NCI-H510A (cell line): ENCODE measurements at regions not wholly inside any gene's neighbourhood (a gene's known extent, or its start where the extent isn't known, plus 50 kb on each side); places are given as distances from the start of the nearest gene placed in this dataset.
"Not testable (repeated sequence)": the region's sequence is repeated elsewhere in the genome, so short reads cannot be mapped to it uniquely, and the experiment has no call there.

Source experiments
- DNase-seq: peaks from one replicate; lab custom pipeline; 2025; lab: John Stamatoyannopoulos, UW

DNA sequence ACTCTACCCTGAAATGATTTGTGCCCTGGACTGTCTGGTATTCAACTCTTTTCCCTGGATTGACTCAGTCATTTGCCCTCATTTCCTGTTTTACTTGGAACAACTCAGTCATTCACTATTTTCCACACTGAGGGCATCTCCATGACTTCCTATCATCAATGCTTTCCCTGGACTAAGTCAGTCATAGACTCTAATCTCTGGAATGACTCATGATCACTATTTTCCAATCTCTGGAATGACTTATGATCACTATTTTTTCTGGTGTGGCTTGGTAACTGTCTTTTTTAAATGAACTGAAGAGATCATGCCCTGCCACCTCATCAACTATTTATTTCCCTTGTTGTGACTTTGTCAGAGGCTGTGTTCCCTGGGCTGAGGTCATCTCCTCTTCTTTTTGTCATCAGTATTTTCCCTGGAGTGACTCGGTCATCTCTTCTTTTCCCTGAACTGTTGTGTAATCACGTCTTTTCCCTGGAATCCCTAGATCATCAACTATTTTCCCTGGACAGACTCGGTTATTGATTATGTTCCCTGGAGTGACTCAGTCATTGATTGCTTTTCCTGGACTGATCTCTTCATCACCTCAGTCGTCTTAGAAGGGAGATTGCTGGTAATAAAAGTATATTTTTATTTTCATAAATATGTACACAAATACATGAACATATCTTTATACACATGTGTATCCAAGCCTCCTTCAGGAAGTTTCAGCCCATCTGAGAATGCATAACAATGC lies 327.1 kb upstream of the VCX start:
- DNase-seq: no peak

DNA sequence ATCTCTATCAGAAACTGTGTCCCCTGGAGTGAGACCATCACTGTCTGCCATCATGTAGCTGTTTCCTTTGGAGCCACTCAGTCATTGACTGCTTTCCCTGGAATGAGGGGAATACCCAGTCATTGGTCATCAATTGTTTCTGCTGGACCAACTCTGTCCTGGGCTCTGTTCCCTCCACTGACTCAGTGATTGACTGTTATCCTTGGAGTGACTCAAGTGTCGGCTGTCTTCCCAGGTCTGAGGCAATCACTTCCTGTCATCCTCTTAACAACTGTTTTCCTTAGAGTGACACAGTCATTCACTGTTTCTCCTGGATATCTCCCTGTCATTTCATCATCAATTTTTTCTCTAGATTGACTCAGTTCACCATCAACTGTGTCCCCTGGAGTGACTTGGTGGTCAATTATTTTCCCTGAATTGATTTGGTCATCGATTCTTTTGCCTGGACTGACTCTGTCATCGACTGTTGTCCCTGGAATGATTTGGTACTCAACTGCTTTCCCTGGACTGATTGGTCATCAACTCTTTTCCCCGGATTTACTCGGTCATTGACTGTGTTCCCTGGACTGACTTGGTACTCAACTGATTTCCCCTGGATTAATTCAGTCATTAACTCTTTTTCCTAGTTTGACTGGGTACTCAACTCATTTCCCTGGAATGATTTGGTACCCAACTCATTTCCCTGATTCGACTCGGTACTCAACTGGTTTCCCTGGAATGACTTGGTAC lies 327.9 kb upstream of the VCX start:
- no peak for DNase-seq

DNA sequence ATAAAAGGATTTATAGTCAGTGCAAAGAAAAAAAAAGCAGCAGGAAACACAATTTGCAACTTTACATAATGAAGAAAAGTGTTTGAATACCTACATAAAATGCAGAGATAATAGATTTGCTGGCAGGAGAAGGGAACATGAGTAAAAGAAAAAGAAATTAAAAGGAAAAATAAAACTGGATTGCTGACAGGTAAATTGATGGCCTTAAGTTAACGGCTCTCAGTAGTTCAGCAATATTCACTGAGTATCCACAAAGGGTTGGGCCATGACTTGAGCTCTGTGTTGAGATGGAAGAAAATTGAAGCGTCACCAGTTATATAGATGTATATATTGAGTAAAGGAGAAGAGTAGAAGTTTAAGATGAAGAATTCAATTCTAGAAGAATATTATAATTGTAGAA lies 330.1 kb upstream of the VCX start:
- DNase-seq: no peak

DNA sequence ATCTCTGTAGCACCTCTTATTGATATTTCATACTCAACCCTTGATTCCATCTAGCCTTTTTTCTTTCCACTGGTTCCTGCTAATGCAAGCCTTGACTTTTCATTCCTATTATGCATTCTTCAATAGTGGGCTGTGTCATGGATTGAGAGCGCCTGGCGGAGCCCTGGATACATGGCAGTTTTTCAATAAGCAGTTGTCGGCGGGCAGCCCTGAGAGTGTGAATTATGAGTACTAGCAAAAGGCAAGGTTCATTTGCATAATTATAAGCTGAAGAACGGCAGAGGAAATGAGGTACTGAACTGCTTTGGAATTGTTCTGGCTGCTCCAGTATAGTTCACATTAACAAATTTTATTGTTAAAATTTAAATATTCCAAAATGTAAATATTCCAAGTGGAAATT lies 339.7 kb upstream of the VCX start:
- DNase-seq: no peak

DNA sequence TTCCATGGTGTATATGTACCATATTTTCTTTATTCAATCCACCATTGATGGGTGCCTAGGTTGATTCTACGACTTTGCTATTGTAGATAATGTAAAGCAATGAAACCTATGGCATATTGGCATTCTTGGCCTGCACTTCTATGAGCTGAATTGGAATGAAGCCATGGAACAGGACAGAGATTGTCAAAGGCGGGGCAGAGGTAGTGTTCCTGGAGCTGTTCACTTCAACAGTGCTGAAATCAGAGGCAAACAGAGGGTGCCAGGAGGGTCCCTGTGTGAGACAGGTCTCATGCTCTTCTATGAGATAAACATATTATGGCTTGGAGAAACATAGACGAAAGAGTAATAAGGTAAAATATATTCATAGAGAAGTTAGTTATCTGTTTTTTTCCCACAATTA lies 342.6 kb upstream of the VCX start:
- no peak for DNase-seq

DNA sequence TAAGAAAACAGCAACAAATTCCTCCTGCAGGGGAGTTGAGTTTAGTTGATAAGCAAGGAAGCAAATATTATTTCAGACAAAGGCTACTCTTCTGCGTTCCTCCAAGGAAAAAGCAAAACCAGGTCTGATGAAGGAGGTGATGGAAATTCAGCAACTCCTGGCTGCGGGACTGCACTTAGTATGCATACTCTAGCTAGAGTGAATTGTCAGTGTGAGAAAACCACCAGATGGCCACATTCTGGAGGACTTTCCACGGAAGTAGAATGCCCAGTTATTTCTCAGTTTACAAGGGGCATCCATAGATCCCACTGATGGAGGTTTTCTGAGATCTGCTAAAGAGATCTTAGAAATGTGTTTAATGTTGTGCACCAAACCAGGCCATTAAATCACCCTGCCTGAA lies 338.6 kb upstream of the PUDP start:
- no peak for DNase-seq

DNA sequence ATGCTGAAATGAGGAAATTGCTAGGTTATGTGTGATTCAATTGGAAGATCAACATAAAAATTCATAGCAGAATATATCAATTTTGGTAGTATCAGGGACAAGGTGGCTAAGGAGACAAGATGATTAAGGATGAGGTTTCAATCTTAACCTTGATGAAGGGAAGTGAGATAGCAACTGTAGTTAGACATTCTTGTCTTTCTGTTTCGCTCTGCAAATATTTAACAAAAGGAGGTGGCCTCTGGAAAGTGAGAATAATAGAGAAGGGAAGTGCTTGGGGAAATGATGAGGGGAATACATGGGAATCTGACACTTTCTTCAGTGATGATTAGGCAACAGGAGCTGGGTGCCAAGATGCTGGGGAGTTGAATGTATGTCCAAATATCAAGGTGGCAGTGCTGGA lies 337.1 kb upstream of the PUDP start:
- no peak for DNase-seq

DNA sequence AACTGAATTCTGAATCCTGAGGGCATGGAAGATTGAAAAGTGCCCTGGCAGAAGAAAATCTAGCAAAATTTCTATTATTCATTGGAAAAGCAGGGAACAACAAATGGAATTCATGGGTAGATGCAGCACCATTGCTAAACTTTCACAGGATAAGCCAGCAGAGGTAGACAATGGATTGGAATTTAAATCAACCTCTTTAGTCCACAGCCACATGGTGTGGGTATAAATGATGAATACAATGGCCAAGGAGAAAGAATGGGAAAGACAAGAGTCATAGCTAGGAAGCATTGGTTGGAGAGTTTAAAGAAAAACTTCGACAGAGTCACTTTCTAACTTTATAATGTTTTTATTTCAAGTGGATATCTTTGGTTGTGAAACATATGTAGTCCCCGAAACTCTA lies 332.8 kb upstream of the PUDP start:
- no peak for DNase-seq

DNA sequence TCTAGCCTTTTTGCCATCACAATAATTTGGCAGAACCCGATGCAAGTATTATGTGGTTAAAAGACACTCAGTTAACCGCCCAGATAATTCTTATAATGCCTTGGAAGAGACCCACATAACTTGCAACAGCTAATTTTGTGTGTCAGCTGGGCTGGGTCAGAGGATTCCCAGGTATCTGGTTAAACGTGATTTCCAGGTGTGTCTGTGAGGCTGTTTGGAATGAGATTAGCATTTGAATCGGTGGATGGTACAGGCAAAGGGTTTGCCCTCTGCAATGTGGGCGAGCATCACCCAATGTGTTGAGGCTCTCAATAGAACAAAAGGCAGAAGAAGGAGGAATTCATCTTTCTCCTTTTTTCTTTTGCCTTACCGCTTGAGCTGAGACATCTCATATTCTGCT lies 314.2 kb upstream of the PUDP start:
- no peak for DNase-seq

DNA sequence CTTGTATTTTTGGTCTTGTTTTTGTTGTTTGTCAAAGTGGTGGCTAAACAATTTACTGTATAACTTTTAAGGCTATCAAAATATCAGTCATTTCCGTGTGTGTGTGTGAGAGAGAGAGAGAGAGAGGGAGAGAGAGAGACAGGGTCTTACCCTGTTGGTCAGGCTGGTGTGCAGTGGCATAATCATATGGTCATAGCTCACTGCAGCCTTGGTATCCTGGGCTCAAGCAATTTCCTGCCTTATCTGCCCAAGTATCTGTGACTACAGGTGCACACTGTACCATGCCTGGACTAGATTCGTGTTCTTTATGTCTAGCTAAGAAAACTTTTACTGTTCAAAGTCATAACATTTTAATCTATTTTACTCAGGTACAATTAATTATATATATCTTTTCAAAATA lies 313.1 kb upstream of the PUDP start:
- not testable (repeated sequence) for DNase-seq

DNA sequence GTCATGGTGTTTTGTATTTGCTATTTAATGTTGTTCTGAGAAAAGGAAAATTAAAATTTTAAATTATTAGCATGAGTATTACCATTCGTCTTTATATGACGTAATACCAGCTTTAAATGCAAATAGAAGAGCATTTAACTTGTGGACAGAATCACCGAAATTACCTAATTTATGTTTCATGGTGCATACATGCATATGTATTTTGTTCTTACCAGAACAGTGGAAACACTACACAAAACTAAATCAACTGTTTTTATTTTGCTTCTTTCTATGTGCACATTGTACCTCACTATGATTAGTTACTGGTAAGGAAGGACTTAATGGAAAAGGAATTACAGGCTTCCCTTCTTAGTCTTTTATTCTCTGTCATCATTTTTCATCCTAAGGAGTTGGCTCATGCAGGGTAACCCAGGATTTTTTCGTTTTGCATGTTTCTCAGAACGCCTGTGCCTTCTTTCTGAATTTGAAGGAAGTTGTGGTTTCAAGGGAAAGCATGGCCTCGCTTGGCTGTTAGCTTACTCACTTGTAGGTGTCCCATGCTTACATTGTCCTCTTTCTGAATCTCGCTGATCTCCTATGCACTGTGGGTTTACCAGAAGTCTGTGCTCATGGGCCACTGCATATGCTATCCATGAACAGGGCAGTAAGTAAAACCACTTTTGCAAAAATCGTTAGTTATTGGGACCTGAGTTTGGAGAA lies 300.0 kb upstream of the PUDP start:
- DNase-seq: no peak

DNA sequence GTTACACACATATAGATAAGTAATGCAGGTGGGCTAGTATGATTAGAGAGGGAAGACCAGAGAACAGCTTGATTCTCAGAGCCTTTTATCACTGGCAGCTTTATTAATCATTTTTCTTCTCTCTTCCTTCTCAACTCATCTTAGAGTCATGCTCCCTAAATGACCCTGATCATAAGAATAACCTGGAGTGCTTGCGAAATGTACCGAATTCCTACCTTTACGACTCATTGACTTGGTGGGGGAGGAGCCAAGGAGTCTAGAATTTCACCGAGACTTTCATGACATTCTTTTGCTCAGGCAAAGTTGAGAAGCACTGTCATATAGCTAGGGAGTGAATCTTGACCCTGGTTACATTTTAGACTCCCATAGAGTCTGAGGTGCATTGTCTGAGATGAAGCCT lies 298.9 kb upstream of the PUDP start:
- no peak for DNase-seq

DNA sequence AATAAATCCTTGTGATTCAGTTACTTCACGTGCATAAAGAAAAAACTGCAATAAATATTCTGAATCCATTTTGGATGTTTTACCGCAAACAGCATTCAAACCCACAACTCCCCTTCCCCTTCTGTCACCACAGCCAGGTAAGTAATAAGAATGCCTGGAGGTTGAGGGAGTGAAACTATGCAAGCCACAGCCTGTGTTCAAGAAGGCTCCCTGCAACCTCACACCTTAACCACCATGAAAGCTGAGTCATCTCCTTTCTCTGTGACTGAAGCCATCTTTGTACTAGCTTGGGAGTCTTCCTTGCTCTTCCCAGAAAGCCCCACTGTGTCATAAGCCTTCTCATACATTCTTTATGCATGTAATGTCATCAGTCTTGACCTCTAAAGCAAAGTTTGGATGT lies 297.0 kb upstream of the PUDP start:
- DNase-seq: no peak

DNA sequence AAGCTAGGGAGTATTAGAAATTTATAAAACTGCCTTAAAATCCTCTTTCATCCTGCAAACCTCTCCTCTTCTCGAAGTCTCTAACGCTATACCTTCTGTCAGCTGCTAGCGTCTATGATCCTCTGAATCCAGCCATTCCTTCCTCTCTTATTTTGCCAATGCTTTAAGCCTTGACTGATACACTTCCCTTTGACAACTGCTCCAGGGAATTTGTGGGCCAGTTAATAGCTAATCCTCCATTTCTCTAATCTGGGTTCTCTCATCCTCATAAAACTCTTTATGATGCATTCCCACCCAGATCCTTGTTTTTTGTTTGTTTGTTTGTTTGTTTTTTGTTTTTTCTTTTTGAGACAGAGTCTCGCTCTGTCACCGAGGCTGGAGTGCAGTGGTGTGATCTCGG lies 293.6 kb upstream of the PUDP start:
- DNase-seq: no peak

DNA sequence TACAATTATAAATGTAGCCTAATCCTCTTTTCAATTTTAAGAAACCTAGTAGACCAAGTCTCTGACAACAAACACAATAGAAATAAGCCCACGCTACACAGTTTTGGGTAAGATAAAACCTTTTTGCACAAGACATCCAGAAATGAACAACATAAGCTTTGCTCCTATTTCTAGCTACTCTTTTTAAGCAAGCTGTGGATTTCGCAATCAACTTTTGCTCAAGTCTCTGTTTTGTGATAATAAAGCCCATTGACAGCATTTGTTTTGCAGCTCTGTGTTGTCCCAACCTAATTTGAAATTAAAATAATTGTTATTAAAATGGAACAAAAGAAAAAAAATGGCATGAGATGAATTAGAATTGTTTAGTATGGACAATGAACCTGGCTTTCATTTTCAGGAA lies 287.9 kb upstream of the PUDP start:
- DNase-seq: no peak

DNA sequence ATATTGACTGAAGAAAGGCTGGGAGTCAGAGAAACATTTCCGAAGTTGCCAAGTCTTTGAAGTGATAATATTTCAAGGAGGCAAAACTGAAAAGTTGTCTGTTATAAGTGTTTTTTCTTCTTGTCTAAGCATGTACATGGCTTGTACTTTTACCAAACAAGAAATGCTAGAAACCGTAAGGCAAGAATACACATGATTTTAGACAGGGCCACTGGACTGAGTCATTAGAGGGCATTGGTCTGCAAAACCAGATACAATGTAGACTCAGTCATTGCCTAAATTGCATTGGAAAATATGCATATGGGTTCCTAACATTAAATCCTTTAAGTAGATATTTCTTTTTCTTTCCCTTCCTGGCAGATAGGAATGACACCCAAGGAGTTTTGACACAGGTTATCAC lies 284.9 kb upstream of the PUDP start:
- DNase-seq: no peak

DNA sequence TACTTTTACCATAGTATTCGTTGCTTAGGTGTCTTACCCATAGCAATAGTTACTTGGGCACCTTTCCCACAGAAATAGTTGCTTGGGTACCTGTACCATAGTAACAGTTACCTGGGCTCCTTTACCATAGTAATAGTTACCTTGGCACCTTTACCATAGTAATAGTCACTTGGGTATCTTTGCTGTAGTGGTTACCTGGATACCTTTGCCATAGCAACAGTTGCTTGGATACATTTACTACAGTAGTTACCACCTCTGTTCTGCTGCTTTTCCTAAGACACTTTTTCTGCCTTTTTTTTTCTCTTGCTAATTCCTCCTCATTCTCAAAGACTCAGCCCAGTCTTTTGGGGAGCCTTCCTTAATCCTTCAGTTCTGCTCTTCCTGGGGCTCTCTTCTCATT lies 272.8 kb upstream of the PUDP start:
- DNase-seq: no peak

DNA sequence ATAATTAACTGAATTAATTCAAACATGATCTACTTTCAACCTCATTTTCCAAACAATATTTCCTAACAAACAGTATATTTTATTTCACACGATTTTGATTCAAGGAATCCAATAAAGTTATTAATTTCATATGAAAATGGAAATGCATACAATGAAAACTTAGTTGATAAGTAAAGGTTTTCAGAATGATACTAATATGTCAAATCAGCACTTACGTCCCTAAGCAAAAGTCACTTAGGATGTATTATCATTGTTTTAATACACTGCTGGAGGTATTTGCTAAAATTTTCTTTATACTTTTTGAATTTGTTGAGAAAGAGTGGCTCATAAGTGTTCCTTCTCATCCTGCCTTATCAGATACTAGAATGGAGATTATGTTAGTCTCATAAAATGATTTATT lies 266.8 kb upstream of the PUDP start:
- DNase-seq: no peak

DNA sequence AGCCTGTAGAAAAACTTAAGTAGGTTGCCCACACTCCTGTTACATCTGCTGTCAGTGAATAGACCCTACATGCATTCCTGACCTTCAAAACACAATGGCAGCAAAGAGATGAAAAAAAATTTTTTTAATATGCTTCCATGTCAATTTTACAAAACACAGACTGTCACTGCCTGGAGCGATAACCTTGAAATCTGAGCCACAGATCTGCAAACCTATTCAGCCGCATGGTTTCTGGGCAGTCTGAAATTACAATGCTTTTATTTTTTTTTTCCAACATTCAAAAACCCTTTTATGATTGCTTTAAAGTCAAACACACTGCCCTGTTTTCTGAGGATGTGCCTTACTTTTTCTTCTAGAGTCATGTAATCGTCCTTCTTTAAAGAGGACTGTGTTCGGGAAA lies 264.9 kb upstream of the PUDP start:
- DNase-seq: no peak

DNA sequence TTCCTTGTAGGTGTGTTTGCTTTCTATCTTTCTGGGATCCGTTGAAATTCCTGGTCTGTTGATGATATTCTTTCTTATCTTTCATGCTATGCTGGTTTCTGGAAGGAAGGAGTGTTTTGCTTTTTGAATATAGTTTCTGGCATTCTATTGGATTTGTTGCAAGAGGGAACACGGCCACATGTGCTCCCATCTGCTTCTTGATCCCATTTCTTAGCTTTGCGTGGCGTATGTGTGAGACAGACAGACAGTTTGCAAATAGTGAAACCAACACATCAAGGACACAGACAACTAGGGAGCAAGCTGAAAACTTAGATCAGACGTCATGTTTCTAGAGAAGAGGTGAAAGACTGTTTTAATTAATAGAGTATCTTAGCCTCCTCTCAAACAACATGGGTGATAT lies 261.9 kb upstream of the PUDP start:
- DNase-seq: no peak

DNA sequence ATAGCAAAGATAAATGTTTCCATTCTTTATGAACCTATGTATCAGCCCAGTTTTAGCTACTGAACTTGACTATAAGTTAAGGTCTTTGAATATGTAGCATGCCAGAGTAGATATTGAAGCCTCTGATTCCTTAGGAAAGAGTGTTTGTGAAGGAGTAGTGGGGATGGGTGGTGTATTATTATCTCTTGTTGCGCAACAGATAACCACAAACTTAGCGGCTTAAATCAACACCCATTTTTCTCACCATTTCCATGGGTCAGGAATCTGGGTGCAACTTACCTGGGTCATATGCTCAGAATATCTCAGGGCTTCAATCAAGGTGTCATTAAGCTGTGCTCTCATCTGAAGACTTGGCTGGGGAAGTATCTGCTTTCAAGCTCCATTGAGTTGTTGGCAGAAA lies 251.4 kb upstream of the PUDP start:
- DNase-seq: no peak

DNA sequence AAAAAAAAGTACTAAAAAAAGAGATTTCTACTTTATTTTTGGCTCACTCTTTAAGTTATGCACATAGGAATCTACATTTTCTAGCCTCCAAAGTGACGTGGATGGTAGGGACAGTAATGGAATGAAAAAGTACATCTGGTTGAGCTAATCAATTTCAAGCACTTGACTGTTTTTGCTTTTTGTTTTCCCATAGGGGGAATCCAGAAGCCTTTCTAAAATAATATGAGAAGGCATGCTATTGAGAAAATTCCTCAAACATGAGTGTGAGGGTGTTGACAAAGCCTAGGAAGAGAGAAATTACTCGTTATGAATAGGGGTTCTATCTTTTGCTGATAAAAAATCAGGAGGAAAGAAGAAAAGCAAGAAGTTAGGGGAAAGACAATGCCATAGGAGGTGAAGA lies 242.5 kb upstream of the PUDP start:
- no peak for DNase-seq

DNA sequence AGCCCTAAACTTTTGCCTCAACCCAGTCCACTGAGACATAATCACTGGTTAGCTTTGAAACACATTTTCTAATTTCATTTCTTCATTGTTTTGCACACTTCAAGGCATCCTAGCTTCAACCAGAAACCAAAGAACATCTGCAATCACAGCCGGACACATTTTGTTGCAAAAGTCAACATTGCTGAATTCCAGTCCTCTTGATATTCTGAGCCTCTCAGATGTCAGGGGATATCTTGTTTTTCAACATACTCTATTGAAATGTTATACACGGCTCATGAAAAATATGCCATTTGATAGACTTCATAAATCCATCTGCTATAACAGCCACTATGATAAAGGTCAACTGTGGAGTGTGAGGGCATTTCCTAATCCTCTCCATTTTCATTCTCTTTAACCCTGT lies 241.6 kb upstream of the PUDP start:
- DNase-seq: no peak
